ENCODE measurements at regions not wholly inside any gene's neighbourhood (a gene's known extent, or its start where the extent isn't known, plus 50 kb on each side); places are given as distances from the start of the nearest gene placed in this dataset.
A peak's percentile ranks its signal among the peaks of the same experiment; 100 is the strongest.
"Not testable (repeated sequence)": the region's sequence is repeated elsewhere in the genome, so short reads cannot be mapped to it uniquely, and the experiment has no call there.

- H3K9me3 ChIP-seq (replicated peaks in 1 of 11), result no peaks in the 10 kb centered on the region
- no peak overlapping the region for H3K9ac ChIP-seq
- H4K20me1 ChIP-seq, result no peaks in the 10 kb centered on the region
- no peaks in the 10 kb centered on the region for H3K27me3 ChIP-seq
- H3K4me2 ChIP-seq, result no peak overlapping the region
- H3K36me3 ChIP-seq, result no peaks in the 10 kb centered on the region
- no peak overlapping the region for H3K27ac ChIP-seq
- no peak overlapping the region for H3K4me3 ChIP-seq
- no peak for TF ChIP-seq Cebpa-rat (IDR thresholded peaks at IDR 0.05)
- peaks cover 14 to 24% (median 19%) of the 10 kb centered on the region in 10 experiments for H3K4me1 ChIP-seq
Measured at GRCh38 chr21:17389311-17389710, 123.5 kb upstream of the CXADR start.

- H4K20me1 ChIP-seq, result no peaks in the 10 kb centered on the region
- no peak for TF ChIP-seq Cebpa-rat (IDR thresholded peaks at IDR 0.05)
- no peak overlapping the region for H3K9ac ChIP-seq
- no peaks in the 10 kb centered on the region for H3K27me3 ChIP-seq
- H3K27ac ChIP-seq, result no peak overlapping the region
- no peaks in the 10 kb centered on the region for H3K9me3 ChIP-seq (replicated peaks in 1 of 11)
- H3K4me2 ChIP-seq, result no peak overlapping the region
- H3K4me3 ChIP-seq, result no peak overlapping the region
- peaks cover 14 to 24% (median 19%) of the 10 kb centered on the region in 10 experiments for H3K4me1 ChIP-seq
- H3K36me3 ChIP-seq, result no peaks in the 10 kb centered on the region
Measured at GRCh38 chr21:17390569-17390968, 122.3 kb upstream of the CXADR start.

GRCh38 chr21:17391811-17392340 lies 121.0 kb upstream of the CXADR start:
- H3K9ac ChIP-seq, result no peak overlapping the region
- no peaks in the 10 kb centered on the region for H3K27me3 ChIP-seq
- H4K20me1 ChIP-seq, result no peaks in the 10 kb centered on the region
- no peak for TF ChIP-seq Cebpa-rat (IDR thresholded peaks at IDR 0.05)
- H3K27ac ChIP-seq, result no peak overlapping the region
- H3K4me3 ChIP-seq, result no peak overlapping the region
- H3K4me2 ChIP-seq, result no peak overlapping the region
- H3K36me3 ChIP-seq, result no peaks in the 10 kb centered on the region
- H3K4me1 ChIP-seq, result peaks cover 8 to 15% (median 13%) of the 10 kb centered on the region in 10 experiments
- no peaks in the 10 kb centered on the region for H3K9me3 ChIP-seq (replicated peaks in 1 of 11)

GRCh38 chr21:17393413-17393812 lies 119.4 kb upstream of the CXADR start:
- Histone ChIP-seq H3K4me2 (no peak overlapping the region), H3K4me1 (peaks cover under 1 to 5% (median 4%) of the 10 kb centered on the region in 10 experiments; a peak in 14 of 20 replicates), H3K9me3 (replicated peaks in 1 of 11) (no peaks in the 10 kb centered on the region), H3K27ac (no peak overlapping the region), H3K9ac (no peak overlapping the region), H3K36me3 (no peaks in the 10 kb centered on the region), H3K4me3 (no peak overlapping the region), H3K27me3 (no peaks in the 10 kb centered on the region), H4K20me1 (no peaks in the 10 kb centered on the region)
- TF ChIP-seq Cebpa-rat (IDR thresholded peaks at IDR 0.05), result no peak

- no peak overlapping the region for H3K4me2 ChIP-seq
- no peaks in the 10 kb centered on the region for H3K27me3 ChIP-seq
- peaks cover 0 to 3% (median 0%) of the 10 kb centered on the region in 10 experiments; a peak in 3 of 20 replicates for H3K4me1 ChIP-seq
- no peaks in the 10 kb centered on the region for H4K20me1 ChIP-seq
- H3K9ac ChIP-seq, result no peak overlapping the region
- no peaks in the 10 kb centered on the region for H3K9me3 ChIP-seq (replicated peaks in 1 of 11)
- no peak overlapping the region for H3K27ac ChIP-seq
- TF ChIP-seq Cebpa-rat (IDR thresholded peaks at IDR 0.05), result no peak
- no peaks in the 10 kb centered on the region for H3K36me3 ChIP-seq
- H3K4me3 ChIP-seq, result no peak overlapping the region
Measured at GRCh38 chr21:17396948-17397347, 115.9 kb upstream of the CXADR start.

- Histone ChIP-seq H4K20me1 (no peaks in the 10 kb centered on the region), H3K9me3 (replicated peaks in 1 of 11) (no peaks in the 10 kb centered on the region), H3K4me2 (no peak overlapping the region), H3K9ac (no peak overlapping the region), H3K4me3 (no peak overlapping the region), H3K27me3 (no peaks in the 10 kb centered on the region), H3K4me1 (peaks cover 0 to 10% (median 0%) of the 10 kb centered on the region in 10 experiments; a peak in 7 of 20 replicates), H3K36me3 (no peaks in the 10 kb centered on the region), H3K27ac (no peak overlapping the region)
- no peak for TF ChIP-seq Cebpa-rat (IDR thresholded peaks at IDR 0.05)
Measured at GRCh38 chr21:17397703-17398102, 115.1 kb upstream of the CXADR start.

GRCh38 chr21:17398954-17399353 lies 113.9 kb upstream of the CXADR start:
- not testable (repeated sequence) for H3K9me3 ChIP-seq (replicated peaks in 1 of 11); H3K27ac ChIP-seq; H4K20me1 ChIP-seq; H3K36me3 ChIP-seq; H3K27me3 ChIP-seq; H3K4me2 ChIP-seq; H3K4me3 ChIP-seq; H3K9ac ChIP-seq
- peaks cover 0 to 23% (median 0%) of the 10 kb centered on the region in 10 experiments; a peak in 7 of 20 replicates for H3K4me1 ChIP-seq

GRCh38 chr21:17402937-17403336 lies 109.9 kb upstream of the CXADR start:
- H3K27ac ChIP-seq, result peak overlapping the region in 2 of 11 experiments; percentile 57; a peak in 4 of 22 replicates
- peaks cover 0 to 26% (median 0%) of the 10 kb centered on the region in 10 experiments; a peak in 7 of 20 replicates for H3K4me1 ChIP-seq
- TF ChIP-seq Cebpa-rat (IDR thresholded peaks at IDR 0.05), result no peak
- no peaks in the 10 kb centered on the region for H3K36me3 ChIP-seq
- H3K4me2 ChIP-seq, result peak overlapping the region in 3 of 11 experiments; percentile 38 to 55 (median 54); a peak in 6 of 22 replicates
- H4K20me1 ChIP-seq, result no peaks in the 10 kb centered on the region
- H3K4me3 ChIP-seq, result no peak overlapping the region
- H3K9me3 ChIP-seq (replicated peaks in 1 of 11), result peaks cover 0 to 21% (median 11%) of the 10 kb centered on the region in 11 experiments; a peak in 13 of 22 replicates
- no peak overlapping the region for H3K9ac ChIP-seq
- no peaks in the 10 kb centered on the region for H3K27me3 ChIP-seq

GRCh38 chr21:17406202-17406601 lies 106.6 kb upstream of the CXADR start:
- TF ChIP-seq Cebpa-rat (IDR thresholded peaks at IDR 0.05), result no peak
- no peaks in the 10 kb centered on the region for H3K36me3 ChIP-seq
- H3K4me2 ChIP-seq, result no peak overlapping the region
- peaks cover 8 to 42% (median 29%) of the 10 kb centered on the region in 11 experiments; a peak in 21 of 22 replicates for H3K9me3 ChIP-seq (replicated peaks in 1 of 11)
- no peak overlapping the region for H3K27ac ChIP-seq
- H4K20me1 ChIP-seq, result no peaks in the 10 kb centered on the region
- peaks cover 7 to 30% (median 9%) of the 10 kb centered on the region in 10 experiments; a peak in 19 of 20 replicates for H3K4me1 ChIP-seq
- no peak overlapping the region for H3K4me3 ChIP-seq
- H3K9ac ChIP-seq, result no peak overlapping the region
- no peaks in the 10 kb centered on the region for H3K27me3 ChIP-seq

GRCh38 chr21:17414766-17415165 lies 98.1 kb upstream of the CXADR start:
- H3K4me1 ChIP-seq, result peaks cover 5 to 26% (median 9%) of the 10 kb centered on the region in 10 experiments; a peak in 19 of 20 replicates
- no peaks in the 10 kb centered on the region for H3K36me3 ChIP-seq
- H3K9ac ChIP-seq, result no peak overlapping the region
- H3K27ac ChIP-seq, result no peak overlapping the region
- H3K4me2 ChIP-seq, result no peak overlapping the region
- H3K9me3 ChIP-seq (replicated peaks in 1 of 11), result peaks cover 7 to 26% (median 16%) of the 10 kb centered on the region in 11 experiments; a peak in 21 of 22 replicates
- H4K20me1 ChIP-seq, result no peaks in the 10 kb centered on the region
- H3K4me3 ChIP-seq, result no peak overlapping the region
- TF ChIP-seq Cebpa-rat (IDR thresholded peaks at IDR 0.05), result no peak
- no peaks in the 10 kb centered on the region for H3K27me3 ChIP-seq
